Hepatocyte (in vitro differentiated cells): ENCODE measurements at regions not wholly inside any gene's neighbourhood (a gene's known extent, or its start where the extent isn't known, plus 50 kb on each side); places are given as distances from the start of the nearest gene placed in this dataset.

Experiments
- EZH2 ChIP-seq: fragments of 200-600 bp; sonication (generic); IDR thresholded peaks from 2 replicates; pipeline ENCODE4 v1.6.1; 2016; ENCODE audit warnings: antibody characterized with exemption, mild to moderate bottlenecking, borderline replicate concordance
- EZH2phosphoT487 ChIP-seq: fragments of 200-600 bp; sonication (generic); IDR thresholded peaks from one replicate; pipeline ENCODE4 v1.6.1; 2018; ENCODE audit warnings: antibody characterized with exemption, mild to moderate bottlenecking, low read depth, moderate library complexity; ENCODE audit not compliant: unreplicated experiment, severe bottlenecking
- TF ChIP-seq, protein P1 (sequence below): fragments of 200-600 bp; sonication (generic); IDR thresholded peaks from 2 replicates; pipeline ENCODE4 v1.5.1; 2016; ENCODE audit warnings: antibody characterized with exemption, mild to moderate bottlenecking; ENCODE audit not compliant: poor library complexity

DNA sequence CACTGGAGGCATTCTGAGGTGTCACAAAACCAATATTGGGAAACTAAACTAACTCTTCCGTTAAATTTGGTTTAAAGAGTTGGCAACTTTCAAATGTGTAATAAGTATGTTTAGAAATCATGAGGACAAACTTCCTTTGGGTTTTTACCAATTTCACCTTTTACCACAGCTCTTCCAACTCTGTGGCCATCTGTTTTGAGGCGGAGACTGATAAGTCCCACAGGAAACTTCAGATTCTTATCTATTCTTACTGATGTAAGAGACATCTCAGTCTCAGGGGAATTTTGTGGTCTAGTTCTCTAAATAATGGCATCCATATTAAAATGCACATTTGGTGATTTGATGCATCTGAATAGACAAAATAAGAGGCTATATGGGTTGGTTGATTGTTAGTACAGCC is 229.2 kb upstream of the AFF2 start:
- TF ChIP-seq, protein P1, sequence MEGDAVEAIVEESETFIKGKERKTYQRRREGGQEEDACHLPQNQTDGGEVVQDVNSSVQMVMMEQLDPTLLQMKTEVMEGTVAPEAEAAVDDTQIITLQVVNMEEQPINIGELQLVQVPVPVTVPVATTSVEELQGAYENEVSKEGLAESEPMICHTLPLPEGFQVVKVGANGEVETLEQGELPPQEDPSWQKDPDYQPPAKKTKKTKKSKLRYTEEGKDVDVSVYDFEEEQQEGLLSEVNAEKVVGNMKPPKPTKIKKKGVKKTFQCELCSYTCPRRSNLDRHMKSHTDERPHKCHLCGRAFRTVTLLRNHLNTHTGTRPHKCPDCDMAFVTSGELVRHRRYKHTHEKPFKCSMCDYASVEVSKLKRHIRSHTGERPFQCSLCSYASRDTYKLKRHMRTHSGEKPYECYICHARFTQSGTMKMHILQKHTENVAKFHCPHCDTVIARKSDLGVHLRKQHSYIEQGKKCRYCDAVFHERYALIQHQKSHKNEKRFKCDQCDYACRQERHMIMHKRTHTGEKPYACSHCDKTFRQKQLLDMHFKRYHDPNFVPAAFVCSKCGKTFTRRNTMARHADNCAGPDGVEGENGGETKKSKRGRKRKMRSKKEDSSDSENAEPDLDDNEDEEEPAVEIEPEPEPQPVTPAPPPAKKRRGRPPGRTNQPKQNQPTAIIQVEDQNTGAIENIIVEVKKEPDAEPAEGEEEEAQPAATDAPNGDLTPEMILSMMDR, result no peak
- TF ChIP-seq EZH2, result no peak
- TF ChIP-seq EZH2phosphoT487, result no peak
